ENCODE measurements at regions not wholly inside any gene's neighbourhood (a gene's known extent, or its start where the extent isn't known, plus 50 kb on each side); places are given as distances from the start of the nearest gene placed in this dataset.

DNA sequence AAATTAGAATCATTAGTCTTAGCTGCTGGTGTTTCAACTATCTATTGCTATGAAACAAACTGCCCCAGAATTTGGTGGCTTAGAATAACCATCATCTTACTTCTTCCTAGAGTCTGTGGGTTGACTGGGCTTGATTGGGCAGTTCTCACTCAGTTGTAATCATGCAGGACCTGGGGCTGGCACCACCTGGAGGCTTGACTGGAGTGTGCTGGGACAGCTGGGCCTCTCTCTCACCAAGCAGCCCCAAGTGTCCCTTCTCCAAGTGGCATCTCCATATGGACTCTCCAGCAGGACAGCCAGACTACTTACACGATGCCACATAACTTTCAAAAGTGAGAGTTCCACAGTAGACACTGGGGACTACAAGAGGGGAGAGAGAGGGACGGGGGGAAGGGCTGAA, 140.3 kb upstream of the ATP1B1 start:
- TF ChIP-seq CTCF (IDR thresholded peaks at IDR 0.05): no peak
- no peak for TF ChIP-seq EP300 (IDR thresholded peaks at IDR 0.05; ENCODE audit: low read depth)
- TF ChIP-seq POLR2A (IDR thresholded peaks at IDR 0.05): no peak
- no peak for TF ChIP-seq POLR2AphosphoS5 (IDR thresholded peaks at IDR 0.05)
- no peaks in the 10 kb centered on the region for H3K36me3 ChIP-seq
- intact Hi-C loops (cut with DNase I; ENCODE audit: low total_unique reads) (no loop called here), in situ Hi-C loops (cut with MboI; ENCODE audit: low pct_ligation_motif_present in 1 of 4, low pct_unique_long_range_greater_than_20kb in 1 of 4, low sequenced_read_pairs in 3 of 4) (no loop called here)
- no peak for DNase-seq
- no peaks in the 10 kb centered on the region for H3K27me3 ChIP-seq
- H3K9me3 ChIP-seq: no peaks in the 10 kb centered on the region
- no peaks in the 10 kb centered on the region for H3K4me1 ChIP-seq
- WGBS, 2 donors (ENCODE audit: low coverage in 1 of 2): 93% methylated on average over 2 of the region's 2 CpGs; no CpG with 5 or more reads in 1 of the 2 donors
- no peak overlapping the region for H3K27ac ChIP-seq
- H3K4me3 ChIP-seq: no peak overlapping the region

DNA sequence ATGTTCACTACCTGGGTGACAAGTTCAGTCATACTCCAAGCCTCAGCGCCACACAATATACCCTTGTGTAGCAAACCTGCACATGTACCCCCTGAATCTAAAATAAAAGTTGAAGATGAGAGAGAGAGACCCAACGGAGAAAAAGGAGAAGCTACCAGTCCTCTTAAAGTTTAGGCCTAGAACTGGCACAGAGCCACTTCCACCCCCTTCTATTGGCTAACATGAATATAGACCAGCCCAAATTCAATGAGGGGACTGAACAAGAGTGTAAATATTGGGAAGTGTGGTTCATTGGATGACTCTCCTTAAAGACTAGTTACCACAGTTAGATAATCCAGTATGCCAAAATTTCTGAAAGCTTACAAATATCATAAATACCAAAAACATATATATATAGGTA, 139.9 kb upstream of the ATP1B1 start:
- no peaks in the 10 kb centered on the region for H3K9me3 ChIP-seq
- H3K4me3 ChIP-seq: no peak overlapping the region
- H3K27ac ChIP-seq: no peak overlapping the region
- DNase-seq: no peak
- no peak for TF ChIP-seq POLR2A (IDR thresholded peaks at IDR 0.05)
- TF ChIP-seq POLR2AphosphoS5 (IDR thresholded peaks at IDR 0.05): no peak
- no peak for TF ChIP-seq CTCF (IDR thresholded peaks at IDR 0.05)
- no peak for TF ChIP-seq EP300 (IDR thresholded peaks at IDR 0.05; ENCODE audit: low read depth)
- in situ Hi-C loops (cut with MboI; ENCODE audit: low pct_ligation_motif_present in 1 of 4, low pct_unique_long_range_greater_than_20kb in 1 of 4, low sequenced_read_pairs in 3 of 4): no loop called here
- no peaks in the 10 kb centered on the region for H3K4me1 ChIP-seq
- intact Hi-C loops (cut with DNase I; ENCODE audit: low total_unique reads): no loop called here
- 89% methylated on average over 2 of the region's 2 CpGs; no CpG with 5 or more reads in 1 of the 2 donors for WGBS, 2 donors (ENCODE audit: low coverage in 1 of 2)
- H3K27me3 ChIP-seq: no peaks in the 10 kb centered on the region
- H3K36me3 ChIP-seq: no peaks in the 10 kb centered on the region

DNA sequence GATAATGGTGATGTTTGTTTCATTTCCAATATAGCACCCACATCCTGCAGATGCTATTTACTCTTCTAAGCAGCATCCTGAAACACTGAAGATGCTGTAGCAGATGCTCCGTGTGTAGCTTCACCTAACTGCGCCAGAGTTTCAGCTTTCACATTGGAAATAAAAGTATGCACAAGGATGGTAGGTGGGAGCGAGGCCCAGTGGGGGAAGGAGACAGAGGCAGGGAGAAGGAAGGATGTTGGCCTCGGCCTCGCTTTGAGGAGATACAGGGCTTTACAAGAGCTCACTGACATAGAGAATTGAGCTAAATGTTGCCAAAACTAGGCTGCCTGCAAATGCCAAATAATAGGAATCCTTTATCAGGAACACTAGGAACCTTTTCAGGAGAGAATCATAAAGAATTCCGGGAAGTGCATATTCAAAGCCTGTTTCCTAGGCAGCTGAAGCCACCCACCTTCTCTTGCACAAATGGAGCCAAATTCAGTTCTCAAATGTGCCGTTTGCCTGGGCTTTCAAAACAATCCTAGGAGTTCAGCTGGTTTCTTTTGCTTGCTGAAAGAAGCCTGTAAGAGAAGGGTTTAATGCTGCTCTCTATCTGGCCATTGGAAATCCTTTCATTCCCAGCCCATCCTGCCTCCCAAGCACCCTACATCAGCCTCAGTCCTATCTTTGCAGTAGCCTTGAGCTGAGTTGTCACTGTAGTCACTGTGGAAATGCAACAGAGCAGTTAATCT, 135.4 kb upstream of the ATP1B1 start:
- H3K36me3 ChIP-seq: no peaks in the 10 kb centered on the region
- H3K4me3 ChIP-seq: no peak overlapping the region
- no peaks in the 10 kb centered on the region for H3K9me3 ChIP-seq
- H3K4me1 ChIP-seq: peaks cover 0 to 5% (median 2%) of the 10 kb centered on the region in 4 donors
- no peak for DNase-seq
- intact Hi-C loops (cut with DNase I; ENCODE audit: low total_unique reads) (no loop called here), in situ Hi-C loops (cut with MboI; ENCODE audit: low pct_ligation_motif_present in 1 of 4, low pct_unique_long_range_greater_than_20kb in 1 of 4, low sequenced_read_pairs in 3 of 4) (no loop called here)
- H3K27ac ChIP-seq: no peak overlapping the region
- no peaks in the 10 kb centered on the region for H3K27me3 ChIP-seq
- WGBS, 2 donors (ENCODE audit: low coverage in 1 of 2): 72 to 85% methylated on average over 7 of the region's 7 CpGs
- TF ChIP-seq CTCF (IDR thresholded peaks at IDR 0.05) (no peak), POLR2AphosphoS5 (IDR thresholded peaks at IDR 0.05) (no peak), EP300 (IDR thresholded peaks at IDR 0.05; ENCODE audit: low read depth) (no peak), POLR2A (IDR thresholded peaks at IDR 0.05) (no peak)

DNA sequence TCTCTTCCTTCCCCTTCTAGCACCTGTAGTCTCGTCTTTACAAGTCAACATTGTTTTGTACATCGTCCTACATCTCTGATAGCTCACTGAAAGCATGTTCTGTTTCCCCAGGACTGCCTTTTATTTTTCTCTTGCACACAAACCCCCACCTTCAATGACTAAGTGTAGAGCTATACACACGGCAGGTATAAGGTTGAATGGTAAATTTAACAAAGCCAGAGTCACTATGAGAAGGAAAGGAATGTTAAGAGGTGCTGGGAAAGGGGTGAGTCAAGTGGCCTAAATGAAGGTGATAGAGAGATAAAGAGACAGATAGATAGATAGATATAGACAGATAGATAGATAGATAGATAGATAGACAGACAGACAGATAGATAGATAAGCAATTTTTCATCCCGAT, 134.3 kb upstream of the ATP1B1 start:
- no peak overlapping the region for H3K27ac ChIP-seq
- H3K27me3 ChIP-seq: no peaks in the 10 kb centered on the region
- no peak for DNase-seq
- intact Hi-C loops (cut with DNase I; ENCODE audit: low total_unique reads) (no loop called here), in situ Hi-C loops (cut with MboI; ENCODE audit: low pct_ligation_motif_present in 1 of 4, low pct_unique_long_range_greater_than_20kb in 1 of 4, low sequenced_read_pairs in 3 of 4) (no loop called here)
- TF ChIP-seq CTCF (IDR thresholded peaks at IDR 0.05) (no peak), POLR2A (IDR thresholded peaks at IDR 0.05) (no peak), POLR2AphosphoS5 (IDR thresholded peaks at IDR 0.05) (no peak), EP300 (IDR thresholded peaks at IDR 0.05; ENCODE audit: low read depth) (no peak)
- H3K9me3 ChIP-seq: no peaks in the 10 kb centered on the region
- WGBS, 2 donors (ENCODE audit: low coverage in 1 of 2): 80 to 81% methylated on average over 3 to 4 of the region's 4 CpGs
- H3K4me3 ChIP-seq: no peak overlapping the region
- H3K4me1 ChIP-seq: peaks cover 0 to 5% (median 2%) of the 10 kb centered on the region in 4 donors
- no peaks in the 10 kb centered on the region for H3K36me3 ChIP-seq

Data from transverse colon (tissue), 4 donors.